ENCODE measurements at regions not wholly inside any gene's neighbourhood (a gene's known extent, or its start where the extent isn't known, plus 50 kb on each side); places are given as distances from the start of the nearest gene placed in this dataset.

- POLR2A ChIA-PET, result no interaction called here
Measured at GRCh38 chr1:91160363-91161075, 138.7 kb upstream of the ZNF644 start.

GRCh38 chr1:91153341-91153740 lies 131.5 kb upstream of the ZNF644 start:
- ChIA-PET POLR2A (no interaction called here), CTCF (no interaction called here)

More at GRCh38 chr1:91160363-91161075, 138.7 kb upstream of the ZNF644 start:
- CTCF ChIA-PET, result no interaction called here

- ChIA-PET CTCF (no interaction called here), POLR2A (no interaction called here)
Measured at GRCh38 chr1:91152331-91152730, 130.5 kb upstream of the ZNF644 start.

- CTCF ChIA-PET, result interaction anchor here (0.9 kb wide), 1 partner anchor 14 kb away, joined by 3 read pairs; no protein-coding TSS in a partner anchor
- POLR2A ChIA-PET, result no interaction called here
Measured at GRCh38 chr1:91151702-91152101, 129.9 kb upstream of the ZNF644 start.

GRCh38 chr1:91148641-91149069 lies 126.8 kb upstream of the ZNF644 start:
- ChIA-PET CTCF (no interaction called here), POLR2A (no interaction called here)

GRCh38 chr1:91141858-91142257 lies 120.0 kb upstream of the ZNF644 start:
- ChIA-PET CTCF (interaction anchor here (1.6 kb wide), 1 partner anchor 24 kb away, joined by 3 read pairs; no protein-coding TSS in a partner anchor), POLR2A (no interaction called here)

GRCh38 chr1:91138959-91139358 lies 117.1 kb upstream of the ZNF644 start:
- ChIA-PET POLR2A (no interaction called here), CTCF (no interaction called here)

DNA sequence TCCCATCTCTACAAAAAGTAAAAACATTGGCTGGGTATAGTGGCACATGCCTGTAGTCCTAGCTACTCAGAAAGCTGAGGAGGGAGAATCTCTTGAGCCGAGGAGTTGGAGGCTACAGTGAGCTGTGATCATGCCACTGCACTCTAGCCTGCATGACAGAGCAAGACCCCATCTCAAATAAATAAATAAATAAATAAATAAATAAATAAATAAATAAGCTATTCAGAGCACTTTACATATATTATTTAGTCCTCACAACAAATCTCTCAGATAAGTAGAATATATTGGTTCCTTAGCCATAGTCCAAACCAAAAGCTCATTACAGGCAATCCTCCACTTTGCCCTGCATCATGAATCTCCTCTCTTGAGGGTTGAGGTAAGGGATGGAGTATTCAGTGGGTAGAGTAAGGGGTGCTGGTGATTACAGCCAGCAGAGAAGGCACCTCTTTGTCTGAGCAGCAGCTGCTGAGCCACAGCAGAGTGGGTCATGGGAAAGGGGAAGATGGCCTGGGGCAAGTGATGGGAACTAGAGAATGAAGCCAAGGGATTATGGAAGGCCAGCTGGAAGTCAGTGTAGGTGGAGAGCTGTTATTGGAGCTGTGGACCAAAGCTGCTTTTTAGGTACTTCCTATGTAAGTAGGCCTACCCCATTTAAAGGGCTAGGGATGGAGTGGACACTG lies 115.5 kb upstream of the ZNF644 start:
- POLR2A ChIA-PET, result no interaction called here
- CTCF ChIA-PET, result no interaction called here

DNA sequence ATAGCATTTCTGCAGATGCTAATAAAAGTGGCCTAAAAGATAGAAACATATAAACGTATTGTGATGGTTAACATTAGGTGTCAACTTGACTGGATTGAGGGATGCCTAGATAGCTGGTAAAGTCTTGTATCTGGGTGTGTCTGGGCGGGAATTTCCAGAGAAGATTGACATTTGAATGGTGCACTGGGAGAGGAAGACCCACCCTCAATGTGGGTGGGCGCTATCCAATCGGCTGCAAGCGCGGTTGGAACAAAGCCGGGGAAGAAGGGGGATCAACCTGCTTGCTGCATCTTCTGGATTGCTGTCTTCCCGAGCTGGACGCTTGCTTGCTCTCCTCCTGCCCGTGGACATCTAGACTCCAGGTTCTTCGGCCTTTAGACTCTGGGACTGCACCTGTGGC lies 114.0 kb upstream of the ZNF644 start:
- POLR2A ChIA-PET, result no interaction called here
- CTCF ChIA-PET, result interaction anchor here (0.7 kb wide), 1 partner anchor 41 kb away, joined by 3 read pairs; no protein-coding TSS in a partner anchor

GRCh38 chr1:91133248-91133647 lies 111.4 kb upstream of the ZNF644 start:
- POLR2A ChIA-PET, result no interaction called here
- CTCF ChIA-PET, result no interaction called here

DNA sequence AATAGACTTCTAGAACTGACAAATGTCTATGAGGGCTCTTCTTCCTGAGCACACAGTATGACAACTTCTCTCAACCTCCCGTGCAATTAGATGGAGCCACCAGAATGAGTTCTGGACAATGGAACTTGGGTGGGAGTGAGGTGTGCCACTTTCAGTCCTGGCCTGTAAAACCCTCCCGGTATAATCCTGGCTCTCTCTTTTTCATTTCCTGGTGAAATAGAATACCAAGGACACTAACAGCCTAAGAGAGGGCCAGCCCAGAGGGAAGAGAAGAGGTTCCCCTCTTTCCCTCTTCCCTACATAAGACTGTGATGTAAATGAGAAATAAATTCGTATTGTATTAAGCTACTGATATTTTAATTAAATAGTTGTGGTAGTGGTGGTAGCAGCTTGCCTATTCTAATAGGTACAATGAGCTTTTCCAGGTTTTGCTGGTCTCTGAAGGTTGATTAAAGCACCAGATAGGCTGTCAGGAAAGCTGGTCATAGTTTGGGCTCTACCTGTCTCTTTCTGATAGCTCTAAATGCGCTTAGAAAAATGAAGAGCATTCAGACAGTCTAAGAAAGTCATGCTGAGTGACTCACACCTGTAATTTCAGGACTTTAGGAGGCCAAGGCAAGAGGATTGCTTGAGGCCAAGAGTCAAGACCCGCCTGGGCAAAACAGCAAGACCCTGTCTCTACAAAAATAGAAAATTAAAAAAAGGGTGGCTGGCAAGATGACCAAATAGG lies 108.6 kb upstream of the ZNF644 start:
- POLR2A ChIA-PET, result no interaction called here

GRCh38 chr1:91129458-91129857 lies 107.6 kb upstream of the ZNF644 start:
- ChIA-PET POLR2A (no interaction called here), CTCF (interaction anchor here (0.6 kb wide), 1 partner anchor 16 kb away, joined by 4 read pairs; no protein-coding TSS in a partner anchor)

More for the DNA sequence above, 108.6 kb upstream of the ZNF644 start:
- CTCF ChIA-PET, result no interaction called here

- CTCF ChIA-PET, result interaction anchor here (0.6 to 1.3 kb wide), 2 partner anchors 16 to 37 kb away, joined by 4 to 6 read pairs; no protein-coding TSS in a partner anchor
- POLR2A ChIA-PET, result no interaction called here
Measured at GRCh38 chr1:91129017-91129416, 107.2 kb upstream of the ZNF644 start.

DNA sequence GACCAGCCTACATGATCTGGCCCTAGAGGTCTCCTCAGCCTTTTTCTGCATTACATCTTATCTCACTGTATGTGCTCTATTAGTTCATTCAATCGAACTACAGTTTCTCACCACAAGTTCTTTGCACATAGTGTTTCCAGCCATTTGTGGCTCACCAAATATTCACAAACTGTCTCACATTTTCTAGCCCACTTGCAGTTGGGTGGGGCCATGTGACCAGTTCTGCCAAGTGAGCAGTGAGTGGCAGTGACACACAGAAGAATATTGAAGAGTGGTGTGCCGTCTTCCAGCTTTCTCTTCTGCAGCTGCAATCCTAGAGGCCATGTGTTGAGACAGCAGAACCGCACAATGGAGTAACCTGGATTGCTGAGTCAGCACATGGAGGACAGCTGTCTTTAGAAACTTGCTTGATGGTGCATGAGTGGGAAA lies 103.2 kb upstream of the ZNF644 start:
- CTCF ChIA-PET, result interaction anchor here (2.0 kb wide), 1 partner anchor 41 kb away, joined by 9 read pairs; no protein-coding TSS in a partner anchor
- POLR2A ChIA-PET, result interaction anchor here (0.6 to 0.7 kb wide), 2 partner anchors 103 to 177 kb away, joined by 3 read pairs; partner anchors contain the start of gene ZNF644

DNA sequence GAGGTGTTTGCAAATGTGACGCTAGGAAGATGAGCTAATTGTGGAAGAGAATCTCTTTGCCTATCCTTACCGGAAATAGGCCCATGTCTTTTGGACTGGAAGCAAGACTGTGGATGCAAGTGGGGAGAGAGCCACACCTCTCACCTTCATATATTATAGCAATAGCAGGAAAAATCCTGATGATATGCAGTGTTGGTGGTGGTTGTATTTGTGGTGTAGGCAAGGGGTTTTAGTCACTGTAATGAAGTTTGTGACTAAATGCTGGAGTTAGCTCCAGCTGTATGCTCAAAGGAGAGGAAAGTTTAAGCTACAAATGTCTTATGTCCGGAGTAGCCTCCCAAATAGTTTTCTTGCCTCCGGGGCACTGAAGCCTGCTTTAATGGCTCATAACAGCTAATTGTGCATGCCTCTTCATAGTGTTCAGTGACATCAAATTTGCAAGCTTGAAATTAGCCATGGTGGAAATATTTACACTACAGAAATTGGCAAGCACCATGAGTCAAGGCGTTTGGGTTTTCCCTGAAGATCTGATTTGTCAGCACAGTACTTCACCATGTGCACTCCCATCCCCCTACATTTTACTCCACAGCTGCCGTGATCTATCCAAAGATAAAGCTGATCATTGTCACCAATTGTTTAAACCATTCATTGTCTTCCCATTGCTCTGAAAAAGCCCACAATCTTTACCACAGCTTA lies 102.6 kb upstream of the ZNF644 start:
- ChIA-PET POLR2A (interaction anchor here (0.6 to 0.7 kb wide), 2 partner anchors 102 to 176 kb away, joined by 3 read pairs; partner anchors contain the start of gene ZNF644), CTCF (interaction anchor here (1.2 to 2.0 kb wide), 2 partner anchors 41 to 103 kb away, joined by 3 to 9 read pairs; partner anchors contain the start of gene ZNF644)

DNA sequence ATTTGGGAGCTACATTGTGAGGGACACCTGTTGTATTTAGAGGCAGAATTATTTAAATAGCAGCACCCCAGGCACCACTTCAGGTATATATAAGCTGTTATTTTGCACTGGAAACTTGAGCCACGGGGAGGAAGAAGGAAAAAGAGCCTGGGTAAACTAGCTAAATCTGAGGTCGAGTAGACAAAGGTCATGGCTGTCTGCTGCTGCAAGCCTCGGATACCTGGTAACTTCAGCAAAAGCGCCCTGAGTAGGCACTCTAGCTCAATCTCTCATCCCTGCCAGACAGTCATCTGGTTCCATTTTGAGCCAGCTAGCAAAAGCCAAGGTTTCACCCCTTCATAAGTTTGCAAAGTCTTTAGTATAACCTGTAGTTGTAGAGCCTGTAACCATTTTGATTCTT lies 101.9 kb upstream of the ZNF644 start:
- ChIA-PET CTCF (interaction anchor here (1.2 to 2.0 kb wide), 2 partner anchors 42 to 102 kb away, joined by 3 to 9 read pairs; partner anchors contain the start of gene ZNF644), POLR2A (no interaction called here)

- ChIA-PET POLR2A (no interaction called here), CTCF (no interaction called here)
Measured at GRCh38 chr1:91123319-91123718, 101.5 kb upstream of the ZNF644 start.

DNA sequence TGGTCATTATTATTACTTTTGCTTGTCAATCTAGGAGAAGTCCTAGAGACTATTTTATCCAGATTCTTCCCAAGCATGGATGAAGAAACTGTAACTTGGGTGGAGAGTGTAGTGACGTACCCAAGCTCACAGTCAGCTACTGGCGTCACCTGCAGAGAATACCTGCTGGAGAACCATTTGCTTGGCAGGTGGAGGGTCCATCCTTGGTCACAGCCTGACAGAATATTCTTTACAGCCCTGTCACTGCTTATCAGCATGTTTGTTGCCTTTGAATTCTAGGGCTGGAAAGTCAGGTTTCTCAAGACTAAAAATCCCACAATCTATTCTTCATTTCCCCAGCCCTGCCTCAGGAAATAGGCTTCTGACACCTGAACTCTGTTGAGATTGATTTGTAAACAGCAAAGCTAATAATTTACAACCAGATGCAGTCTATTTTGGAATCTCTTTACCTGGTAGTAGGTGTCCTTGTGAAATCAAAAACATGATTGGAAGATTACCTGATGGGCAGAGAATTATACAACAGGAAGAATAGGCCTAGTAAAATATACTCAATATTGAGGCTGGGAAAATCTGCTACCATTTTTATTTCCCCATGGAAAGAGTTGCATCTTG lies 100.4 kb upstream of the ZNF644 start:
- ChIA-PET CTCF (no interaction called here), POLR2A (no interaction called here)

GRCh38 chr1:91121366-91121765 lies 99.5 kb upstream of the ZNF644 start:
- ChIA-PET POLR2A (no interaction called here), CTCF (no interaction called here)
